Esophagus squamous epithelium (tissue), 4 donors: ENCODE measurements at regions not wholly inside any gene's neighbourhood (a gene's known extent, or its start where the extent isn't known, plus 50 kb on each side); places are given as distances from the start of the nearest gene placed in this dataset.
"Not testable (repeated sequence)": the region's sequence is repeated elsewhere in the genome, so short reads cannot be mapped to it uniquely, and the experiment has no call there.

Experiments
- POLR2A ChIP-seq, 4 donors: fragments of 450-650 bp; IDR thresholded peaks; one replicate each; pipeline ENCODE4 v1.6.1; 2017; ENCODE audit warnings: antibody characterized with exemption in 4 of 4, mild to moderate bottlenecking in 4 of 4, moderate library complexity in 3 of 4
- TF ChIP-seq, protein P1 (sequence below), 6 experiments: fragments of 450-650 bp in 4 of 6; fragments of 200-600 bp in 2 of 6; sonication (generic) in 2 of 6; IDR thresholded peaks; one replicate each; pipeline ENCODE4 v1.5.1; 2016 to 2019; ENCODE audit warnings: antibody characterized with exemption in 6 of 6, mild to moderate bottlenecking in 4 of 6, moderate library complexity in 4 of 6

DNA sequence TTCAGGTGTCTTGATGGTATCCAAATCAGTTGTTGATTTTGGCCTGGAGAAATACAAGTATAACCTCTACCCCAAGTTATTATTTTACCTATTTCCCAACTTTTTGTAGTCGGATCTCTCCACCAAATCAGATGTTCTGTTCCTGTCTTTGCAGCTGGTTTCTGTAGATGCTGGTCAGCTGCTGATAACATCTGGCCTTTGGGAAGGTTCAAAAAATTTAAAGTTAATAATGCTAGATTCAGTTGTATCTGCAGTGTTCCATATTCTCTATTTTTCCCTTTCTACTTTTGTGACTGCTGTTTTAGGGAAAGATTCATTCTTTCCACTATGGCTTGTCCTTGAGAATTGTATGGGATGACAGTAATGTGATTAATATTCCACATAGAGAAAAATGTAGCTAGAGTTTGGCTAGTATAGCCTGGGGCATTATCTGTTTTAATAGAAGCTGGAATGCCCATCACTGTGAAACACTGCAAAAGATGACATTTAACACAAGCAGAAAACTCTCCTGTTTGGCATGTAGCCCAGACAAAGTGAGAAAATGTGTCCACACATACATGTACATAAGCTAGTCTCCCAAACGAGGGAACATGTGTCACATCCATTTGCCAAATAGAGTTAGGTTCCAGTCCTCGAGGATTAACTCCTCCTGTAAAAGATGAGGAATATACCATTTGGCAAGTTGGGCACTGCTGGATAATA lies 99.2 kb downstream of the ZNF100 start:
- not testable (repeated sequence) for TF ChIP-seq POLR2A (IDR thresholded peaks at IDR 0.05)
- TF ChIP-seq, protein P1, sequence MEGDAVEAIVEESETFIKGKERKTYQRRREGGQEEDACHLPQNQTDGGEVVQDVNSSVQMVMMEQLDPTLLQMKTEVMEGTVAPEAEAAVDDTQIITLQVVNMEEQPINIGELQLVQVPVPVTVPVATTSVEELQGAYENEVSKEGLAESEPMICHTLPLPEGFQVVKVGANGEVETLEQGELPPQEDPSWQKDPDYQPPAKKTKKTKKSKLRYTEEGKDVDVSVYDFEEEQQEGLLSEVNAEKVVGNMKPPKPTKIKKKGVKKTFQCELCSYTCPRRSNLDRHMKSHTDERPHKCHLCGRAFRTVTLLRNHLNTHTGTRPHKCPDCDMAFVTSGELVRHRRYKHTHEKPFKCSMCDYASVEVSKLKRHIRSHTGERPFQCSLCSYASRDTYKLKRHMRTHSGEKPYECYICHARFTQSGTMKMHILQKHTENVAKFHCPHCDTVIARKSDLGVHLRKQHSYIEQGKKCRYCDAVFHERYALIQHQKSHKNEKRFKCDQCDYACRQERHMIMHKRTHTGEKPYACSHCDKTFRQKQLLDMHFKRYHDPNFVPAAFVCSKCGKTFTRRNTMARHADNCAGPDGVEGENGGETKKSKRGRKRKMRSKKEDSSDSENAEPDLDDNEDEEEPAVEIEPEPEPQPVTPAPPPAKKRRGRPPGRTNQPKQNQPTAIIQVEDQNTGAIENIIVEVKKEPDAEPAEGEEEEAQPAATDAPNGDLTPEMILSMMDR (IDR thresholded peaks at IDR 0.05) = not testable (repeated sequence)
